SKM-1 treated with dmso at 0.1 percent for 144 hours (cell line): ENCODE measurements at regions not wholly inside any gene's neighbourhood (a gene's known extent, or its start where the extent isn't known, plus 50 kb on each side); places are given as distances from the start of the nearest gene placed in this dataset.

ENCODE experiments used
- DNase-seq: peaks from one replicate; lab custom pipeline; 2025; ENCODE audit not compliant: unreplicated experiment; lab: John Stamatoyannopoulos, UW

- DNase-seq: no peak
Observed at GRCh38 chr6:113317442-113317841, 539.7 kb upstream of the MARCKS start.

GRCh38 chr6:113317891-113318574 is 539.1 kb upstream of the MARCKS start:
- no peak for DNase-seq

GRCh38 chr6:113318575-113318917 is 538.6 kb upstream of the MARCKS start:
- no peak for DNase-seq

GRCh38 chr6:113320653-113321052 is 536.5 kb upstream of the MARCKS start:
- no peak for DNase-seq

GRCh38 chr6:113326781-113327180 is 530.4 kb upstream of the MARCKS start:
- no peak for DNase-seq

- no peak for DNase-seq
Observed at GRCh38 chr6:113328886-113329381, 528.2 kb upstream of the MARCKS start.

- DNase-seq: no peak
Observed at GRCh38 chr6:113329942-113330635, 527.1 kb upstream of the MARCKS start.

- DNase-seq: no peak
Observed at GRCh38 chr6:113330636-113330946, 526.6 kb upstream of the MARCKS start.

GRCh38 chr6:113331021-113331420 is 526.1 kb upstream of the MARCKS start:
- no peak for DNase-seq

- DNase-seq: no peak
Observed at GRCh38 chr6:113338644-113339043, 518.5 kb upstream of the MARCKS start.

GRCh38 chr6:113339209-113339608 is 517.9 kb upstream of the MARCKS start:
- no peak for DNase-seq

GRCh38 chr6:113340371-113340770 is 516.8 kb upstream of the MARCKS start:
- no peak for DNase-seq

GRCh38 chr6:113343940-113344339 is 513.2 kb upstream of the MARCKS start:
- no peak for DNase-seq

- no peak for DNase-seq
Observed at GRCh38 chr6:113344969-113345368, 512.2 kb upstream of the MARCKS start.

GRCh38 chr6:113347436-113347835 is 509.7 kb upstream of the MARCKS start:
- DNase-seq: no peak

- DNase-seq: no peak
Observed at GRCh38 chr6:113350461-113350860, 506.7 kb upstream of the MARCKS start.

GRCh38 chr6:113351173-113351834 is 505.8 kb upstream of the MARCKS start:
- DNase-seq: no peak

- DNase-seq: no peak
Observed at GRCh38 chr6:113352029-113352801, 504.9 kb upstream of the MARCKS start.

GRCh38 chr6:113352831-113353230 is 504.3 kb upstream of the MARCKS start:
- DNase-seq: no peak

- no peak for DNase-seq
Observed at GRCh38 chr6:113353392-113353791, 503.8 kb upstream of the MARCKS start.

GRCh38 chr6:113354204-113354895 is 502.8 kb upstream of the MARCKS start:
- no peak for DNase-seq
